Mononuclear cell (primary cell): ENCODE measurements at regions not wholly inside any gene's neighbourhood (a gene's known extent, or its start where the extent isn't known, plus 50 kb on each side); places are given as distances from the start of the nearest gene placed in this dataset.

Source experiments
- H3K27me3 ChIP-seq: 2 replicates; pipeline ENCODE4 v1.6.0; 2011; ENCODE audit warnings: low read length, control low read depth; ENCODE audit not compliant: insufficient read depth
- H3K4me1 ChIP-seq: 2 replicates; pipeline ENCODE4 v1.5.1; 2011; ENCODE audit warnings: mild to moderate bottlenecking, low read length, control low read depth; ENCODE audit not compliant: insufficient read depth
- H3K4me3 ChIP-seq: 2 replicates; pipeline ENCODE4 v1.5.1; 2011; ENCODE audit warnings: mild to moderate bottlenecking, low read length, moderate library complexity
- H3K9me3 ChIP-seq: 2 replicates; pipeline ENCODE4 v1.5.1; 2011; ENCODE audit warnings: low read depth, mild to moderate bottlenecking, control low read depth, low read length

GRCh38 chr5:167112556-167112955, 1178.9 kb upstream of the WWC1 start:
- H3K9me3 ChIP-seq = no peaks in the 10 kb centered on the region

DNA sequence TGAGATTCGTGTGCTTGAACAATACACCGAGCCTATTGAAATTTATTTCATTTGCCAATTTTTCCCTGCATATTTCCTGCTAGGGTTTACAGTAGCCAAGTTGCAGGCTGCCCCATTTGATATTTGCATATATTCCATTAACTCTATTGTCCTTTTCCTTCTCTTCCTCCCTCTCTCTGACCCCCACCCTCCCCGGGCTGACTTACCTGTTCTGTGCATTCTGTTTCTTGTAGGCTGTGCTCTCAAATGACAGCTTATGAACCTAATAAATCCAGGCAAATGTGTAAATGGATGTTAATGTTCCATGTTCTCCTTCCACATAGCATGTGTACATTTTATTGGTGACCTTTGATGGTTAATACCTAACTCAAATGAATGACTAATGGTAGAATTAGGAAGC, 1169.2 kb upstream of the WWC1 start:
- no peaks in the 10 kb centered on the region for H3K27me3 ChIP-seq
- H3K4me1 ChIP-seq = no peaks in the 10 kb centered on the region
- no peak overlapping the region for H3K4me3 ChIP-seq
- no peaks in the 10 kb centered on the region for H3K9me3 ChIP-seq

More at GRCh38 chr5:167112556-167112955, 1178.9 kb upstream of the WWC1 start:
- Histone ChIP-seq H3K4me1 (no peaks in the 10 kb centered on the region), H3K27me3 (no peaks in the 10 kb centered on the region), H3K4me3 (no peak overlapping the region)

DNA sequence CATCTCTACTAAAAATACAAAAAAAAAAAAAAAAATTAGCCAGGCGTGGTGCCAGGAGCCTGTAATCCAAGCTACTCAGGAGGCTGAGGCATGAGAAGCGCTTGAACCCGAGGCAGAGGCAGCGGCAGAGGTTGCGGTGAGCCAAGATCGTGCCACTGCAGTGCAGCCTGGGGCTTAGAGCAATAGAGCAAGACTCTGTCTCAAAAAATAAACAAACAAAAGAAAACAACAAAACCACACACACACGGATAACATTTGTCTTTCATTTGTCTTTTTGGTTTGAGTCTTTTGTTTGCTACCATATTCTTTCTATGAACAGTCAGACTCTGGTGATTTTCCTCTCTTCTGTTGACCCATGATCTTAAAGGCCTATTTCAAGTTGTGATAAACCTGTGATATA, 1168.3 kb upstream of the WWC1 start:
- no peaks in the 10 kb centered on the region for H3K4me1 ChIP-seq
- no peaks in the 10 kb centered on the region for H3K9me3 ChIP-seq
- H3K4me3 ChIP-seq = no peak overlapping the region
- H3K27me3 ChIP-seq = no peaks in the 10 kb centered on the region

- H3K4me3 ChIP-seq = no peak overlapping the region
- H3K27me3 ChIP-seq = no peaks in the 10 kb centered on the region
- H3K9me3 ChIP-seq = no peaks in the 10 kb centered on the region
- no peaks in the 10 kb centered on the region for H3K4me1 ChIP-seq
Measured at GRCh38 chr5:167128581-167128980, 1162.9 kb upstream of the WWC1 start.

GRCh38 chr5:167140548-167141291, 1150.7 kb upstream of the WWC1 start:
- H3K27me3 ChIP-seq = no peaks in the 10 kb centered on the region
- H3K4me3 ChIP-seq = no peak overlapping the region
- no peaks in the 10 kb centered on the region for H3K9me3 ChIP-seq
- no peaks in the 10 kb centered on the region for H3K4me1 ChIP-seq

DNA sequence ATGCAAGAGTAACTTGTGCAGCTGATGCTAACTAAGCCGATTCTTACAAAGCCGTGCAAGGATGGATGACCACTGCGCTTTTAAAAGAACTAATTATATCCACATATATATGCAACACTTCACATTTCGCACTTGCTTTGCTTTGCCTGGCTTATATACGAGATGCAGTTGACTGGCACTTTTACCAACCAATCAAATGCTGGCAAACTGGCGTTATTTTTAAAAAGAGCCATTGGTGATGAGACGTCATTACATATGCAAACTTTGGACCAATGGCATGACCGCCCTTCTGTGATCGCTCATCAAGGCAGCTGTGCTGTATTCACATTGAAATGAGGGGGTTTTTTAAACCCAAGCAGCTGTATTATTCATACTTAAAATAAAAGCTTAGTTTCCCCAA, 1147.7 kb upstream of the WWC1 start:
- no peaks in the 10 kb centered on the region for H3K9me3 ChIP-seq
- H3K4me3 ChIP-seq = no peak overlapping the region
- H3K4me1 ChIP-seq = no peaks in the 10 kb centered on the region
- H3K27me3 ChIP-seq = no peaks in the 10 kb centered on the region

- Histone ChIP-seq H3K27me3 (no peaks in the 10 kb centered on the region), H3K9me3 (no peaks in the 10 kb centered on the region), H3K4me3 (no peak overlapping the region), H3K4me1 (no peaks in the 10 kb centered on the region)
Measured at GRCh38 chr5:167145841-167146240, 1145.6 kb upstream of the WWC1 start.

DNA sequence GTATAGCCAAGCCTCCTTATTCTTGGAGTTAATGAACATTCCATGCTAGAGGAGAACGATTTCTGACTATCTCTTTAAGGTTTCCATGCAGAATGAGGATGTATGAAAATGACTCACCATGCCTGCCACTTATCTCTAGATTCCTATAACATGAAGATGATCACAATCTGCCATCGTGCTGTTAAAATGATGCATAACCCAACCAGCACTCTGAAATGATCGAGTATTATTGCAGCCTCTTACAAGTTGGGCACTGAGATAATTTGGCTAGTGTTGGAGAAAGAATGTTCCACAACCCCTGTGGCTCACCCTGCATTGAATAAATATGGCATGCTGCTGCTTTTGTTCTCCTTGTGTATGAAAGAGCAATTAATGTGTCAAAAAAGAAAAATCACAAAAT, 1143.6 kb upstream of the WWC1 start:
- H3K9me3 ChIP-seq = no peaks in the 10 kb centered on the region
- no peak overlapping the region for H3K4me3 ChIP-seq
- no peaks in the 10 kb centered on the region for H3K27me3 ChIP-seq
- H3K4me1 ChIP-seq = no peaks in the 10 kb centered on the region

- Histone ChIP-seq H3K9me3 (no peaks in the 10 kb centered on the region), H3K4me3 (no peak overlapping the region), H3K4me1 (no peaks in the 10 kb centered on the region)
Measured at GRCh38 chr5:167150661-167151060, 1140.8 kb upstream of the WWC1 start.

GRCh38 chr5:167152561-167152960, 1138.9 kb upstream of the WWC1 start:
- no peak overlapping the region for H3K4me3 ChIP-seq
- no peaks in the 10 kb centered on the region for H3K9me3 ChIP-seq
- no peaks in the 10 kb centered on the region for H3K27me3 ChIP-seq
- H3K4me1 ChIP-seq = no peaks in the 10 kb centered on the region

More at GRCh38 chr5:167150661-167151060, 1140.8 kb upstream of the WWC1 start:
- no peaks in the 10 kb centered on the region for H3K27me3 ChIP-seq

DNA sequence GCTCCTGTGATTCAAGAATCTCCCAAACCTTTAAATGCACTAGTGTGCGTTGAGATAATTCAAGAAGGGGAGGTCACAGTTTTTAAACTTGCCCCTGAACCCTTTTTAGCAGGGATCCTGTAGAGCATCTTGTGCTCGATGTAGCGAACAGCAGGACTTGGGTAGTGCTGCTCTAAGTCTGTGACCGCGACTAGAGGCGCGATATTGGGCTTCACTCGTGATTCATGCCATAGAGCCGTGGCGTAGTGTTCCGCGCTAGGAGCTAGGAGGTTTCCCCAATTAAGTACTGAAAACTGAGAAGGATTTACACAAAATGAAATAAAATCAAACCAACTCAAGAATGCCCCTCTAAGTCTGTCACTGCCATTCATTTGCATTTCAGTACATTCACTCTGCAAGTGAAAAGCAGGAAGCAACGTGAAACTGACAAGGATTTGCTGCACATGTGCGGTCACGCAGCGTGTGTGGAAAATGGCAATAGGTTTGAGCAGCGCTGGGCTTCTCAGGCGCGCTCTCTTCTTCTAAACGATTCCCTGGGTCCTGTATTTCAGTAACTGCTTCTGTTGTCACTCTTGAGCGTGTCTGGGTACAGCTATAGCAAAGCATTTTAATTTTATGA, 1135.9 kb upstream of the WWC1 start:
- Histone ChIP-seq H3K9me3 (no peaks in the 10 kb centered on the region), H3K27me3 (no peaks in the 10 kb centered on the region), H3K4me3 (no peak overlapping the region), H3K4me1 (no peaks in the 10 kb centered on the region)

DNA sequence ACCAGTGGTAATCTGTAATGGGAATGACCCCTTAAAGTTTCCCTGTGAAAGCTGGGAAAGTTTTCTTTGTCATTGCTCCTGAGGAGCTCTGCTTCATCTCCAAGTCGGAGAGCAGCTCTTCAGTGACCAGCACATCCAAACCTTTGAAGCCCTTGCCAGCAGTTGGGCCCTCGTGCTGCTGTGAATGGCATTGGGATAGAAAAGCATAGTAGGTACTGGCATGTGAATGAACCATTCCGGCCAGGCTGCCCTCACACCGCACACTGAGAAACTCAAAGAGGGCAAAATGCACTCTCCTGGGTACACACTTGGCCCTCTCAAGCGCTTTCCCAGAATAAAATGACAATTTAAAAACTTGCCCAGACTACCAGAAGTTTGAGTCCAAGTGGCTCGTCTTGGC, 1135.0 kb upstream of the WWC1 start:
- Histone ChIP-seq H3K9me3 (no peaks in the 10 kb centered on the region), H3K4me3 (no peak overlapping the region), H3K4me1 (no peaks in the 10 kb centered on the region), H3K27me3 (no peaks in the 10 kb centered on the region)

GRCh38 chr5:167158588-167158987, 1132.9 kb upstream of the WWC1 start:
- H3K4me3 ChIP-seq = no peak overlapping the region
- no peaks in the 10 kb centered on the region for H3K27me3 ChIP-seq
- H3K9me3 ChIP-seq = no peaks in the 10 kb centered on the region
- no peaks in the 10 kb centered on the region for H3K4me1 ChIP-seq

GRCh38 chr5:167160388-167160787, 1131.1 kb upstream of the WWC1 start:
- Histone ChIP-seq H3K4me3 (no peak overlapping the region), H3K9me3 (no peaks in the 10 kb centered on the region), H3K4me1 (no peaks in the 10 kb centered on the region), H3K27me3 (no peaks in the 10 kb centered on the region)

DNA sequence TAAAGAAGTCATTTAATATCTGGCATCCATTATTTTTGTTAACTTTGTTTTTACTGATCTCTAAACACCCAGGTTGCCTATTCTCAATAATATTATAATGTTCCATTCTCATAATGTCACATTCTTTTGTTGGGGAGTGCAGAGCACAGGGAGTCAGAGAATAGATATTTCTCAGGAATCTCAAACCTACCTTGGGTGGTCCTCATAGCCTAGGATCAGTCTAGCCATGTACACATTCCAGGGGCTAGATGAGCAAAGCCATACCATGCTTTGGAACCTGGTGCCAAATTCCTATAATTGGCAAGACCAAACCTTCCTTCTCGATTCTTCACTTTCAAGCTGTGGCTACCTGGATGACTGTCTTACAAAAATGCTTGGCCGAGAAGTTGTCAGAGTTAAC, 1124.7 kb upstream of the WWC1 start:
- Histone ChIP-seq H3K4me1 (no peaks in the 10 kb centered on the region), H3K4me3 (no peak overlapping the region), H3K27me3 (no peaks in the 10 kb centered on the region), H3K9me3 (no peaks in the 10 kb centered on the region)

DNA sequence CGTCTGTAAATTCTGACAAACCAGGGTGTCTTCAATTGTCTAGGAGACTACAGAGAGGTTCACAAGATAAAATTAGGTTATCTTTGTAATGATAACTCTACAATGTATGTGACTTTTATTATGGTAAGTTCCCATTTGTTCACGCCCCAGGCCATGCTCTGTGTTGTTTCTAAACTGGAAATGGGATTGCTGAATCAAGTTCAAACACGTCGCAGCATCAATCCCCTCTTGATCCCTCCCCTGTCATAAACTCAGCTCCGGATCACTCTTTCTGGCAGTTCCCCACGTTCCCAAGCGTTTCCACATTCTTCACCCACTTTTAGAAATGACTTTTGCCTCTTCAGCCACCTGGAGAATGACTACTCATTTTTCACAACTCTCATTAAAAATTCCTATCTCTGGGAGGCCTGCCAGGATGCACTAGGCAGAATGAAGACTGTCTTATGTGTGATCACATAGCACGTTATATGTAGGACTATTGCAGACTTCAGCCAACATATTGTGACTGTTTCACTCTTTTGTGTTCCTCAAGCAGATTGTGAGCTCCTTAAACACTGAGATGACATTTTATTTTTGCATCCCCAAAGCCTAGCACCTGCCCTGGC, 1124.2 kb upstream of the WWC1 start:
- Histone ChIP-seq H3K4me1 (no peaks in the 10 kb centered on the region), H3K4me3 (no peak overlapping the region), H3K9me3 (no peaks in the 10 kb centered on the region), H3K27me3 (no peaks in the 10 kb centered on the region)
